GM21423 (cell line): ENCODE measurements at regions not wholly inside any gene's neighbourhood (a gene's known extent, or its start where the extent isn't known, plus 50 kb on each side); places are given as distances from the start of the nearest gene placed in this dataset.

ENCODE experiments used
- ATAC-seq: cut with Tn5 transposase; IDR thresholded peaks from one replicate; pipeline ENCODE4 v1.9.1; 2021; ENCODE audit warnings: mild to moderate bottlenecking, moderate library complexity; ENCODE audit not compliant: unreplicated experiment

GRCh38 chr13:61477619-61478018 is 62.0 kb upstream of the PCDH20 start:
- no peak for ATAC-seq

- no peak for ATAC-seq
Measured at GRCh38 chr13:61470786-61471185, 55.1 kb upstream of the PCDH20 start.

GRCh38 chr13:61466280-61466679 is 50.6 kb upstream of the PCDH20 start:
- ATAC-seq: no peak
